HCT116 (cell line): ENCODE measurements at regions not wholly inside any gene's neighbourhood (a gene's known extent, or its start where the extent isn't known, plus 50 kb on each side); places are given as distances from the start of the nearest gene placed in this dataset.

Source experiments
- CTCF ChIP-seq, 3 experiments: fragments of 200-600 bp in 1 of 3; sonication (generic) in 1 of 3; IDR thresholded peaks in 2 of 3; conservative IDR thresholded peaks in 1 of 3; 2 replicates each; pipeline ENCODE4 v1.5.1; 2012 to 2017; ENCODE audit warnings: low read depth in 2 of 3, low read length in 2 of 3, antibody characterized with exemption in 1 of 3, borderline replicate concordance in 1 of 3, control low read depth in 1 of 3, mild to moderate bottlenecking in 1 of 3, mixed read lengths in 1 of 3, mixed run types in 1 of 3, moderate library complexity in 1 of 3; ENCODE audit not compliant: insufficient read depth in 1 of 3
- EZH2 ChIP-seq: fragments of 200-600 bp; sonication (generic); IDR thresholded peaks from 2 replicates; pipeline ENCODE4 v1.6.1; 2017; ENCODE audit warnings: antibody characterized with exemption, mixed run types
- POLR2A ChIP-seq: IDR thresholded peaks from 2 replicates; pipeline ENCODE4 v1.7.0; 2011; ENCODE audit warnings: borderline replicate concordance; ENCODE audit not compliant: insufficient read depth, insufficient read length; ENCODE audit errors: extremely low read depth

- TF ChIP-seq EZH2 (no peak), CTCF (IDR thresholded peaks at IDR 0.05 in 2 of 3, conservative IDR thresholded peaks at IDR 0.05 in 1 of 3; ENCODE audit: borderline replicate concordance in 1 of 3, insufficient read depth in 1 of 3, low read depth in 2 of 3, low read length in 2 of 3) (no peak), POLR2A (no peak)
These were observed 74.2 kb upstream of the MC4R start for GRCh38 chr18:60446821-60447220.
